H9 (cell line): ENCODE measurements at regions not wholly inside any gene's neighbourhood (a gene's known extent, or its start where the extent isn't known, plus 50 kb on each side); places are given as distances from the start of the nearest gene placed in this dataset.

Experiments
- DNase-seq: peaks from one replicate; pipeline ENCODE4 v3.0.0-alpha.2; 2017
- H2AFZ ChIP-seq: one replicate; pipeline ENCODE4 v1.6.1; 2013; ENCODE audit warnings: mild to moderate bottlenecking, low read length, control low read depth, moderate library complexity
- H2AK5ac ChIP-seq: 2 replicates; pipeline ENCODE4 v1.6.1; 2013; ENCODE audit warnings: low read length, control low read depth, mixed read lengths; ENCODE audit not compliant: insufficient read length
- H2BK120ac ChIP-seq: one replicate; pipeline ENCODE4 v1.6.1; 2013; ENCODE audit warnings: low read depth, mild to moderate bottlenecking, low read length, control low read depth, inconsistent platforms; ENCODE audit not compliant: poor library complexity, severe bottlenecking
- H2BK12ac ChIP-seq: 2 replicates; pipeline ENCODE4 v1.6.1; 2013; ENCODE audit warnings: low read length, control low read depth, mixed read lengths, low read depth; ENCODE audit not compliant: insufficient read length
- H2BK15ac ChIP-seq: 2 replicates; pipeline ENCODE4 v1.6.1; 2013; ENCODE audit warnings: low read depth, low read length, control low read depth
- H2BK20ac ChIP-seq: one replicate; pipeline ENCODE4 v1.6.1; 2013; ENCODE audit warnings: low read depth, mild to moderate bottlenecking, low read length, control low read depth, inconsistent platforms; ENCODE audit not compliant: poor library complexity, severe bottlenecking
- H2BK5ac ChIP-seq: 2 replicates; pipeline ENCODE4 v1.6.1; 2013; ENCODE audit warnings: low read length, control low read depth, mixed read lengths; ENCODE audit not compliant: insufficient read length
- H3K14ac ChIP-seq: 2 replicates; pipeline ENCODE4 v1.6.1; 2013; ENCODE audit warnings: low read length, control low read depth; ENCODE audit not compliant: insufficient read depth
- H3K18ac ChIP-seq: 2 replicates; pipeline ENCODE4 v1.6.1; 2013; ENCODE audit warnings: low read depth, mild to moderate bottlenecking, mixed read lengths, low read length, control low read depth; ENCODE audit not compliant: insufficient read length
- H3K23ac ChIP-seq: 2 replicates; pipeline ENCODE4 v1.6.1; 2013; ENCODE audit warnings: low read length, control low read depth, mixed read lengths, low read depth; ENCODE audit not compliant: insufficient read length
- H3K23me2 ChIP-seq: 2 replicates; pipeline ENCODE4 v1.6.1; 2013; ENCODE audit warnings: low read depth, mild to moderate bottlenecking, mixed read lengths, low read length, control low read depth; ENCODE audit not compliant: insufficient read length, poor library complexity, severe bottlenecking
- H3K27ac ChIP-seq: 2 replicates; pipeline ENCODE4 v1.5.1; 2013; ENCODE audit warnings: low read length, control low read depth, mixed read lengths, low read depth; ENCODE audit not compliant: insufficient read length
- H3K27me3 ChIP-seq: 2 replicates; pipeline ENCODE4 v1.6.1; 2013; ENCODE audit warnings: low read length, control low read depth, inconsistent platforms; ENCODE audit not compliant: insufficient read depth
- H3K4ac ChIP-seq: 2 replicates; pipeline ENCODE4 v1.6.1; 2013; ENCODE audit warnings: low read depth, mild to moderate bottlenecking, control low read depth, inconsistent platforms, low read length, moderate library complexity
- H3K4me1 ChIP-seq: 2 replicates; pipeline ENCODE4 v1.6.1; 2013; ENCODE audit warnings: low read length, control low read depth, inconsistent platforms; ENCODE audit not compliant: insufficient read depth
- H3K4me2 ChIP-seq: 2 replicates; pipeline ENCODE4 v1.6.1; 2013; ENCODE audit warnings: low read length, control low read depth, mixed read lengths; ENCODE audit not compliant: insufficient read length, insufficient read depth
- H3K56ac ChIP-seq: 2 replicates; pipeline ENCODE4 v1.6.1; 2013; ENCODE audit warnings: low read depth, mild to moderate bottlenecking, mixed read lengths, low read length, control low read depth; ENCODE audit not compliant: insufficient read length
- H3K79me1 ChIP-seq: 2 replicates; pipeline ENCODE4 v1.6.1; 2013; ENCODE audit warnings: low read depth, mild to moderate bottlenecking, moderate library complexity, low read length, control low read depth, inconsistent platforms; ENCODE audit not compliant: insufficient read depth, poor library complexity, severe bottlenecking
- H3K79me2 ChIP-seq: 2 replicates; pipeline ENCODE4 v1.6.1; 2013; ENCODE audit warnings: low read length, control low read depth, inconsistent platforms; ENCODE audit not compliant: insufficient read depth
- H3K9ac ChIP-seq: 2 replicates; pipeline ENCODE4 v1.6.1; 2013; ENCODE audit warnings: low read length, control low read depth, mixed read lengths; ENCODE audit not compliant: insufficient read length; ENCODE audit errors: extremely low read depth
- H3K9me3 ChIP-seq: one replicate; pipeline ENCODE4 v1.6.1; 2013; ENCODE audit warnings: low read depth, low read length, inconsistent platforms; ENCODE audit not compliant: control insufficient read depth
- H3T11ph ChIP-seq: one replicate; pipeline ENCODE4 v1.6.1; 2013; ENCODE audit warnings: mild to moderate bottlenecking, low read length, control low read depth, inconsistent platforms
- H4K20me1 ChIP-seq: one replicate; pipeline ENCODE4 v1.6.1; 2013; ENCODE audit not compliant: control insufficient read depth, insufficient read length, insufficient read depth
- H4K5ac ChIP-seq: 2 replicates; pipeline ENCODE4 v1.6.1; 2013; ENCODE audit warnings: low read depth, mild to moderate bottlenecking, mixed read lengths, low read length, control low read depth; ENCODE audit not compliant: insufficient read length
- H4K8ac ChIP-seq: replicated peaks from 2 replicates; pipeline ENCODE4 v1.6.1; 2013; ENCODE audit warnings: low read length, control low read depth, mixed read lengths, low read depth; ENCODE audit not compliant: insufficient read length
- H4K91ac ChIP-seq: 2 replicates; pipeline ENCODE4 v1.6.1; 2013; ENCODE audit warnings: low read depth, mild to moderate bottlenecking, moderate library complexity, mixed read lengths, low read length, control low read depth; ENCODE audit not compliant: insufficient read length
- H3K27ac Mint-ChIP-seq, 3 experiments: 2 replicates in 2 of 3; 3 replicates in 1 of 3; pipeline ENCODE4 v1.8.0; 2020 to 2021; ENCODE audit warnings: mixed read lengths in 3 of 3, mild to moderate bottlenecking in 1 of 3, moderate library complexity in 1 of 3
- H3K27me3 Mint-ChIP-seq: 2 replicates; pipeline ENCODE4 v1.8.0; 2021; ENCODE audit warnings: low read depth, mild to moderate bottlenecking, moderate library complexity, mixed read lengths
- H3K36me3 Mint-ChIP-seq, 3 experiments: 2 replicates in 2 of 3; 3 replicates in 1 of 3; pipeline ENCODE4 v1.8.0; 2020 to 2021; ENCODE audit warnings: low read depth in 3 of 3, mixed read lengths in 3 of 3; ENCODE audit not compliant: insufficient read depth in 1 of 3
- H3K4me1 Mint-ChIP-seq, 2 experiments: 2 replicates each; pipeline ENCODE4 v1.8.0; 2020; ENCODE audit warnings: mixed read lengths in 2 of 2
- H3K4me3 Mint-ChIP-seq, 2 experiments: 2 replicates in 1 of 2; 3 replicates in 1 of 2; pipeline ENCODE4 v1.8.0; 2020 to 2021; ENCODE audit warnings: mild to moderate bottlenecking in 2 of 2, mixed read lengths in 2 of 2, moderate library complexity in 1 of 2
- H3K9me3 Mint-ChIP-seq, 2 experiments: 2 replicates in 1 of 2; 3 replicates in 1 of 2; pipeline ENCODE4 v1.8.0; 2020; ENCODE audit warnings: mild to moderate bottlenecking in 2 of 2, mixed read lengths in 2 of 2, moderate library complexity in 1 of 2
- WGBS: extraction: QIAGEN DNeasy Blood & Tissue Kit; methylation state at CpG from one replicate; pipeline ENCODE4 v1.1.7; 2013; ENCODE audit warnings: missing lambda C conversion rate, low lambda C conversion rate, mixed read lengths; ENCODE audit not compliant: insufficient read length; ENCODE audit errors: extremely low coverage; 5-methylcytosine and 5-hydroxymethylcytosine counted together
- TF ChIP-seq, protein P1 (sequence below): fragments of 200-600 bp; sonication (generic); conservative IDR thresholded peaks from 3 replicates; pipeline ENCODE4 v1.8.0; 2021; ENCODE audit warnings: antibody characterized with exemption, mild to moderate bottlenecking

DNA sequence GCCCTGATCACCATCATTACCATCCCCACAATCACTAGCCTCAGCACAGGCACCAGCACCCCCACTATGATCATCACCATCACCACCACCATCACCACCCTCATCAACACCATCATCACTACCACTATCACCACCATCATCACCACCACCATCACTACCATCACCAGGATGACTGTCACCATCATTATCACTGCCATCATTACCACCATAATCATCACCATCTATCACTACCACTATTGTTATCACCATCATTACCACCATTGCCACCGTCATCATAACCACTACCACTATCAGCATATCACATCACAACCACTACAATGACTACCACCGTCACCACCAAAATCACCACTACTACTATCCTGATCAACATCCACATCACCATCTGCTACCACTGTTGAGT, 57.3 kb upstream of the CASZ1 start:
- H4K8ac ChIP-seq, result no peak overlapping the region
- H4K91ac ChIP-seq, result no peak overlapping the region
- H3K9me3 ChIP-seq, result no peaks in the 10 kb centered on the region
- TF ChIP-seq, protein P1, sequence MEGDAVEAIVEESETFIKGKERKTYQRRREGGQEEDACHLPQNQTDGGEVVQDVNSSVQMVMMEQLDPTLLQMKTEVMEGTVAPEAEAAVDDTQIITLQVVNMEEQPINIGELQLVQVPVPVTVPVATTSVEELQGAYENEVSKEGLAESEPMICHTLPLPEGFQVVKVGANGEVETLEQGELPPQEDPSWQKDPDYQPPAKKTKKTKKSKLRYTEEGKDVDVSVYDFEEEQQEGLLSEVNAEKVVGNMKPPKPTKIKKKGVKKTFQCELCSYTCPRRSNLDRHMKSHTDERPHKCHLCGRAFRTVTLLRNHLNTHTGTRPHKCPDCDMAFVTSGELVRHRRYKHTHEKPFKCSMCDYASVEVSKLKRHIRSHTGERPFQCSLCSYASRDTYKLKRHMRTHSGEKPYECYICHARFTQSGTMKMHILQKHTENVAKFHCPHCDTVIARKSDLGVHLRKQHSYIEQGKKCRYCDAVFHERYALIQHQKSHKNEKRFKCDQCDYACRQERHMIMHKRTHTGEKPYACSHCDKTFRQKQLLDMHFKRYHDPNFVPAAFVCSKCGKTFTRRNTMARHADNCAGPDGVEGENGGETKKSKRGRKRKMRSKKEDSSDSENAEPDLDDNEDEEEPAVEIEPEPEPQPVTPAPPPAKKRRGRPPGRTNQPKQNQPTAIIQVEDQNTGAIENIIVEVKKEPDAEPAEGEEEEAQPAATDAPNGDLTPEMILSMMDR, result no peak
- H3K27ac ChIP-seq, result no peak overlapping the region
- no peak overlapping the region for H3K27ac Mint-ChIP-seq
- no peak overlapping the region for H2BK120ac ChIP-seq
- H3K79me1 ChIP-seq, result no peaks in the 10 kb centered on the region
- no peaks in the 10 kb centered on the region for H3K23me2 ChIP-seq
- no CpG with 5 or more reads among the region's 2 CpGs for WGBS
- H3K18ac ChIP-seq, result no peak overlapping the region
- H3K27me3 Mint-ChIP-seq, result peaks cover 9% of the 10 kb centered on the region
- H2AK5ac ChIP-seq, result no peak overlapping the region
- no peak overlapping the region for H3K9ac ChIP-seq
- H4K5ac ChIP-seq, result no peak overlapping the region
- H3K4me3 Mint-ChIP-seq, result no peak overlapping the region
- H3K14ac ChIP-seq, result no peak overlapping the region
- no peaks in the 10 kb centered on the region for H3K79me2 ChIP-seq
- no peak overlapping the region for H3K23ac ChIP-seq
- H3K4me1 Mint-ChIP-seq, result 0 out of 4 replicates have a peak, but pooled peaks cover 0 to 9% of the 10 kb centered on the region in 2 experiments
- H2BK12ac ChIP-seq, result no peak overlapping the region
- H3K4me2 ChIP-seq, result no peak overlapping the region
- H3K4ac ChIP-seq, result no peak overlapping the region
- DNase-seq, result no peak
- no peaks in the 10 kb centered on the region for H4K20me1 ChIP-seq
- no peak overlapping the region for H2AFZ ChIP-seq
- H2BK15ac ChIP-seq, result no peak overlapping the region
- no peak overlapping the region for H2BK5ac ChIP-seq
- H2BK20ac ChIP-seq, result no peak overlapping the region
- no peaks in the 10 kb centered on the region for H3K27me3 ChIP-seq
- no peak overlapping the region for H3K56ac ChIP-seq
- H3K4me1 ChIP-seq, result no peaks in the 10 kb centered on the region
- peaks cover 5% of the 10 kb centered on the region in 2 experiments for H3K9me3 Mint-ChIP-seq
- H3K36me3 Mint-ChIP-seq, result peaks cover 0 to 6% (median 3%) of the 10 kb centered on the region in 3 experiments; a peak in 4 of 7 replicates
- no peak overlapping the region for H3T11ph ChIP-seq
